Activated CD4-positive, alpha-beta T cell treated with anti-CD3 and anti-CD28 coated beads, Interleukin-10, Interleukin-2, amounts not matched to agents 100 ng/mL and 50 ng/mL, durations not matched to agents 16 hours and 8 hours (primary cell): ENCODE measurements at regions not wholly inside any gene's neighbourhood (a gene's known extent, or its start where the extent isn't known, plus 50 kb on each side); places are given as distances from the start of the nearest gene placed in this dataset.

ENCODE experiments used
- DNase-seq: peaks from one replicate; pipeline ENCODE4 v3.0.0-alpha.2; 2020

GRCh38 chr1:2935751-2936390 is 85.4 kb upstream of the ACTRT2 start:
- no peak for DNase-seq

GRCh38 chr1:2936559-2937515 is 84.4 kb upstream of the ACTRT2 start:
- no peak for DNase-seq

GRCh38 chr1:2937805-2938204 is 83.5 kb upstream of the ACTRT2 start:
- no peak for DNase-seq

DNA sequence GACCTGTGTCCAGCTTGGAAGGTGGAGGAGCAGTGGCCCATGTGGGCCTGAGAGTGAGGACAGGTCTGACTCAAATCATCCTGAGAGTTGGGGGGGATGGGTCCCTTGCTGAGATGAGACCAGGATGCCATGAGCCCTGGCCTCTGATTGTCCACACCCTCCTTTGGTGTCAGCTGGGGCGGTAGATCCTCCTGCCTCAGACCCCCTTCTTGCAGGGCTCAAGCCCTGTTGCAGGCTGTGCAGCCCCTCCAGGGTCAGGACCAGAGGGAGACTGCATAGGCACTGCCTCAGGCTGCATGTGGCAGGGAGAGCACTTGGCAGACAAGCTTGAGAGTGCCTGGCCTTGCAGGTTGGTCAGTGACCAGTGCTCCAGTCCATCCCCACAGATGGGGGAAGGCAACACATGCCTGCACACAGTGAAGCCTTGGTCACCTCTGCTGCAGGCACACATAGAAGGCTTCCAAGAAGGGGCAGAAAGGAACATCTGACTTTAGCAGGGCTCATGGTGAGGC is 82.2 kb upstream of the ACTRT2 start:
- DNase-seq: no peak

- DNase-seq: no peak
These were observed 81.1 kb upstream of the ACTRT2 start for GRCh38 chr1:2940178-2940577.

DNA sequence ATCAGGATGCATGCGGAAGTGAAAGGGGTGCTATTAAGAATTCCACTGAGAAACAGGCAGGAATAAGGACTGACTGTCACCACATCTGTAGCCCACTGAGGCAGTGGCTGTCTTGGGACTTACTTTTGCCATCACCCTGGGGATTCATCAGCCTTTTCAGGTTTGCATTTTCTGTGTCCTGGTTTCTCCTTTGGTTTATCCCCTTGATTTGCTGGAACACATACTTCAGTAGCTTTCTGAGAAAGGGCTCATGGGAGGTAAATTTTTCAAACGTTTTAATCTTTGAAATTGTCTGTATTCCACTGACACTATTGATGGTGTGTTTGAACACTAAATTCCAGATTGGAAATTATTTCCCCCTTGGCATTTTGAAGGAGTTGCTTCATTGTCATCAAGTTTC is 80.2 kb upstream of the ACTRT2 start:
- no peak for DNase-seq

- DNase-seq: no peak
These were observed 79.4 kb upstream of the ACTRT2 start for GRCh38 chr1:2941907-2942306.

DNA sequence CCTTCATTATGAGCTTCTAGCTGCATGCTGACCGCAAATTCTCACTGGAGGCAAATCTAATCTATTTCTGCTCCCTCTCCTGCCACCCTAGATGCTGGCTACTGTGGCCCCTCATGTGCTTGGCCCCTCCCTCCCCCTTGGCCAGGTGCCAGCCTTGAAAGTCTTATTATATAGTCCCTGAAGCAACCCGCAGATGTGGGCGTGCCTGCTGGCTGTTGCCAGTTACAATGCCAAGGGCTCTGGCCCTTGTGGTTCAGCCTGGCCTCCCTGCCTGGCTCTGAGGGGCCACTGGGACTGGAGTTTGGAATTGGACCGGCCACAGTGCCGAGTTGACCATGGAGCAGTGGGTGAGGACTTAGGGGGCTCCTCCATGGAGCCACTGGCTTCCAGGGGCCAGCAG is 78.9 kb upstream of the ACTRT2 start:
- no peak for DNase-seq

- DNase-seq: no peak
These were observed 77.5 kb upstream of the ACTRT2 start for GRCh38 chr1:2943686-2944260.

- no peak for DNase-seq
These were observed 76.6 kb upstream of the ACTRT2 start for GRCh38 chr1:2944705-2945104.

DNA sequence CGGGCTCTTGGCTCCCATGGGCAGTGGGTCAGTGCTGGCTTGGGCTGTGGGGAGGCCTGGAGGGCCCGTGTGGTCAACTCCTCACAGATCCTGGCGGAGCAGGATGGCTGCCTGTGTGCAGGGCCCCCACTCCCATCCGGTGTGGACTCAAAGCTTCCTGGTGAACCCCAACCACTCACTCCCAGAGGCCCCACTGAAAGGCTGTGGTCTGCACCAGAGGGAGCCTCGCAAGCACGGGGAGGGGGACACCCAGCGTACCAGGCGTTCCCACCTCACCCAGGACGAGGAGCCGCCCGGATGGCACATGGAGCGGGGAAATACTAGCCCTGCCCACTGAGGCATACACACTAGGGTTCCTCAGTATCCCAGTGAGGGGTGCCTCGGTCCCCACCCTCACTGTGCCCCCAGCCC is 75.4 kb upstream of the ACTRT2 start:
- DNase-seq: no peak

GRCh38 chr1:2946291-2946690 is 75.0 kb upstream of the ACTRT2 start:
- DNase-seq: no peak

DNA sequence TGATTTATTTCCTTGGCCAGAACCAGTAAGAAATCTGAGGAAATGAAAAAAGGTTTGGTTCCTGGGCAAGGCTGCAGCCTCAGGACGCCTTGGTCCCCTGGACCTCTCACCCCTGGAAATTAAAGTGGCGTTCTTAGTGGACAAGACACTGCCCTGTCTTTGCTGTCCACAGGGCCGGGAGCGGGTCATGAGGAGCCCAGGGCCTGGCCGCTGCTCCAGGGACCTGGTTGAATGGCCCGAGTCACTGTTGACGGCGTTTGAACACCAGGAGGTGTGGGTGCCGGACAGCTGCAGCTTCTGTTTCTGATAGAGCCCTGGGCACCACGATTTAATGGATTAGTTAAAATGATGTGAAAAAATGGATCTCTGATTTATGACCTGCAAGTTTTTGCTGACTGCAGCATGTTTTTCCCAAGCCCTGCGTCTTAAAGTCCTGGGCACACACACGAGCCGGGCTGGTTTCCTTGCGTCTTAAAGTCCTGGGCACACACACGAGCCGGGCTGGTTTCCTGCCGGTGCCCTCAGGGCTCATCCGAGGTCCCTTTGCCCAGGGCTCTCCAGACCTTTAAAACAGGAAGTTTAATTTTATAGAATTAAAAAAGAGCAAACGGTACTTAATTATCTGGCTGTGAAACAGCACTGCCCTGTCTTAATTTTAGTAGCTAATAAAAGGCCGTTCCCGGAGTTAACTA is 74.1 kb upstream of the ACTRT2 start:
- no peak for DNase-seq

GRCh38 chr1:2948001-2948750 is 73.1 kb upstream of the ACTRT2 start:
- no peak for DNase-seq

DNA sequence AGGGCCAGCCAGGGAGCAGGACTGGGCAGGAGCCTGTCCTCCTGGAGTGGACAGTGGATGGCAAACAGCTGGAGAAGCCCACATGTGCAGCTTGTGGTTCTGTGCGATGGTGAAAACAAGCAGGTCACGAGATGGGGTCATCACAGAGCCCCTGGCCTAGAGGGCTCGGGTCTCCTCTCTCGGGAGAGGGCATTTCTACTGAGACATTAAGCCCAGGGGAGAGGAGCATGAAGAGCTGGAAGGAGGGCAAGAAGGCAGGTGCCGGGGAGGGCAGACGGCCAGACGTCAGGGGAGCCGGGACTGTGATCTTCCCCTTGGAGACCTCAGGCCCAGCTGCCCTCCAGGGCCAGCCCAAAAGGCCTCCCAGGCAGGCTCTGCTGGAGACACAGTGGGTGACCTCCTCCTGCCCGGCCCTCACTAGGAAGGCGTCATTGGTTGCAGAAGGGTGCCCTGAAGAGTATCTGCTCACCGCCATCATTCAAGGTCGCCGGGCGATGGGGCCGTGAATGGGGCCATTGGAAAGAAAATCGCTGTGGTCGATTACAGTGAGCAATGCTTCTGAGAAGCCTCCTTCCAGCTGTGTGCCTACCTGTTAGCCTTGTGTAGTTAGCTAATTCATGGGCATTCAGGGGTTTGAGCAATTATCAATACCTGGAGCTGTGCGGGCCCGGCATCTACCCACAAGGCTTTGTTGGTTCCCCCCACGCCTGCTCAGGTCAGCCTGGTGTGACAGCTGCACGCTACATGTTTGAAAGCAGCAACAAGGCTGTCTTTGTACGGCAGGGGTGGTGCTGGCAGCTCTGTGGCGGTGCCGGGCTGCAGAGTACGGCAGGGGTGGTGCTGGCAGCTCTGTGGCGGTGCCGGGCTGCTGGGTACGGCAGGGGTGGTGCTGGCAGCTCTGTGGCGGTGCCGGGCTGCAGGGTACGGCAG is 72.3 kb upstream of the ACTRT2 start:
- DNase-seq: no peak

GRCh38 chr1:2949966-2950925 is 71.0 kb upstream of the ACTRT2 start:
- DNase-seq: no peak

DNA sequence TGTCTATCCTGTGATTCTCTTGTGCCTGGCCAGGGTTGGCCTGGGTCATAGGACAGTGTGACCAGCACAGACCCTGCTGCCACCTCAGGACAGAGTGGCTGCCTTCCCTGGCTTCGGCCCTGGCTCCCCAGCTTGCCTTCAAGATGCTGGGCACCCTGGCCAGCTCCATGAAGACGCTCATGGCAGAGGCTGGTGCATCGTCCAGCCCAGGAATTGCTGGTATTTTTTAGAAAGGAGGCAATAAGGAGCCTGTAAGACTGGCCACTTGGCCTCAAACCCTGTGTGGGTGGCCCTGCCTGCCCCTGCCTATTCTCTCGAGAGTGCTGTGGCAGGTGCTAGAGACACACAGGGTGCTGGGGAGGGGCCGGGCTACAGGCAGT is 70.4 kb upstream of the ACTRT2 start:
- no peak for DNase-seq

GRCh38 chr1:2951856-2952255 is 69.4 kb upstream of the ACTRT2 start:
- no peak for DNase-seq

- no peak for DNase-seq
These were observed 68.9 kb upstream of the ACTRT2 start for GRCh38 chr1:2952371-2952770.

GRCh38 chr1:2952992-2953391 is 68.3 kb upstream of the ACTRT2 start:
- no peak for DNase-seq
